ENCODE measurements at regions not wholly inside any gene's neighbourhood (a gene's known extent, or its start where the extent isn't known, plus 50 kb on each side); places are given as distances from the start of the nearest gene placed in this dataset.

DNA sequence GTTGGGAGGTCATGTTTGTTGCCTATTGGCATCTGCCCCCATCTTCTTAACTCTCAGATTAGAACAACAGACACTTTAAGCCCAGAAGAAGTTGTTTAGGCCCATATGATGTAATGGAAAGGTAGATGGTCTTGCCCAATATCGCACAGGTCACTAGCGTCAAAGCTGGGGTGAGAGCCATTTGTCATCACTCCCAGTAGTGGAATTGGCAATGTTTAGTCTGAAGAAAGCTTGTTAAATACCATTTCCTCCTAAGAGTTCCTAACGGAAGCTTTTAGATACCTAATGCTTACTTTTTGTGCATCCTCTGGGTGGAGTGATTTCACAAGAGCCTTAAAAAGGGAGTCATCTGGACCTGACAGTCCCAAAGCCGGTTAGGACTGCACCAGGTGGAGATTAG lies 125.4 kb downstream of the DACT1 start:
- TF ChIP-seq CTCF (IDR thresholded peaks at IDR 0.05) (no peak), EZH2 (IDR thresholded peaks at IDR 0.05; ENCODE audit: borderline replicate concordance, insufficient read depth, low read depth, low read length, poor library complexity, severe bottlenecking) (no peak)

Measured in B cell (primary cell).